ENCODE measurements at regions not wholly inside any gene's neighbourhood (a gene's known extent, or its start where the extent isn't known, plus 50 kb on each side); places are given as distances from the start of the nearest gene placed in this dataset.

GRCh38 chr4:28426251-28426650 is 1565.6 kb downstream of the STIM2 start:
- Histone ChIP-seq H3K27ac (no peak overlapping the region), H3K9me3 (no peaks in the 10 kb centered on the region), H3K4me1 (no peaks in the 10 kb centered on the region), H3K36me3 (replicated peaks in 1 of 2; ENCODE audit: insufficient read depth in 1 of 2, low read depth in 2 of 2) (no peaks in the 10 kb centered on the region), H3K27me3 (no peaks in the 10 kb centered on the region), H3K4me3 (no peak overlapping the region)
- 43 to 59% methylated on average over 1 of the region's 1 CpG for WGBS, 2 donors
- TF ChIP-seq POLR2A (IDR thresholded peaks at IDR 0.05): no peak
- TF ChIP-seq, protein P1, sequence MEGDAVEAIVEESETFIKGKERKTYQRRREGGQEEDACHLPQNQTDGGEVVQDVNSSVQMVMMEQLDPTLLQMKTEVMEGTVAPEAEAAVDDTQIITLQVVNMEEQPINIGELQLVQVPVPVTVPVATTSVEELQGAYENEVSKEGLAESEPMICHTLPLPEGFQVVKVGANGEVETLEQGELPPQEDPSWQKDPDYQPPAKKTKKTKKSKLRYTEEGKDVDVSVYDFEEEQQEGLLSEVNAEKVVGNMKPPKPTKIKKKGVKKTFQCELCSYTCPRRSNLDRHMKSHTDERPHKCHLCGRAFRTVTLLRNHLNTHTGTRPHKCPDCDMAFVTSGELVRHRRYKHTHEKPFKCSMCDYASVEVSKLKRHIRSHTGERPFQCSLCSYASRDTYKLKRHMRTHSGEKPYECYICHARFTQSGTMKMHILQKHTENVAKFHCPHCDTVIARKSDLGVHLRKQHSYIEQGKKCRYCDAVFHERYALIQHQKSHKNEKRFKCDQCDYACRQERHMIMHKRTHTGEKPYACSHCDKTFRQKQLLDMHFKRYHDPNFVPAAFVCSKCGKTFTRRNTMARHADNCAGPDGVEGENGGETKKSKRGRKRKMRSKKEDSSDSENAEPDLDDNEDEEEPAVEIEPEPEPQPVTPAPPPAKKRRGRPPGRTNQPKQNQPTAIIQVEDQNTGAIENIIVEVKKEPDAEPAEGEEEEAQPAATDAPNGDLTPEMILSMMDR (IDR thresholded peaks at IDR 0.05): no peak
- intact Hi-C loops (cut with DNase I): no loop called here
- no peak for ATAC-seq
- no peak for DNase-seq

DNA sequence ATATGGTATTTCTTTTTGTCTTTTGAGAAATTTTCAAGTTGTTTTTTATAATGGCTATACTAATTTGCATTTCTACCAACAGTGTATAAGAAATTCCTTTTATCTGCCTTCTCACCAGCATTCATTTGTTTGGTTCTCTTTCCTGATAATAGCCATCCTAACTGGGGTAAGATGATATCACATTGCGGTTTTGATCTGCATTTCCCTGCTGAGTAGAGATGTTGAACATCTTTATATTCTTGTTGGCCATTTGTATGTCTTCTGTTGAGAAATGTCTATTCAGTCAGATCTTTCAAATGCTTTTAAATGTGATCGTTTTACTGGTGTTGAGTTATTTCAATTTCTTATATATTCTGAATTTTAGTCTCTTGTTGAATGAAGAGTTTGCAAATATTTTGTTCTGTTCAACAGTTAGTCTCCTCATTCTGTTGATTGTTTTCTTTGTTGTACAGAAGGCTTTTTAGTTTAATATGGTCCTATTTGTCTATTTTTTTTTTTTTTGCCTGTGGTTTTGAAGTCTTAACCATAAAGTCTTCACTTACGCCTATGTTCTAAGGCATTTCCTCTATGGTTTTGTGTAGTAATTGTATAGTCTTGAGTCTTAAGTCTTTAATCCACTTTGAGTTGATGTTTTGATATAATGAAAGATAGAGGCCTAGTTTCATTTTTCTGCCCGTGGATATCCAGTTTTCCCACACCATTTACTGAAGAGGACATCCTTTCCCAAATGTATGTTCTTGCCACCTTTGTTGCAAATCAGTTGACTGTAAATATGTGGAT is 1566.9 kb downstream of the STIM2 start:
- H3K27ac ChIP-seq: no peak overlapping the region
- H3K27me3 ChIP-seq: no peaks in the 10 kb centered on the region
- H3K36me3 ChIP-seq (replicated peaks in 1 of 2; ENCODE audit: insufficient read depth in 1 of 2, low read depth in 2 of 2): no peaks in the 10 kb centered on the region
- ATAC-seq: no peak
- intact Hi-C loops (cut with DNase I): no loop called here
- 70 to 74% methylated on average over 4 of the region's 4 CpGs for WGBS, 2 donors
- no peak overlapping the region for H3K4me3 ChIP-seq
- no peaks in the 10 kb centered on the region for H3K4me1 ChIP-seq
- no peak for DNase-seq
- TF ChIP-seq, protein P1 (IDR thresholded peaks at IDR 0.05): no peak
- TF ChIP-seq POLR2A (IDR thresholded peaks at IDR 0.05): no peak
- H3K9me3 ChIP-seq: no peaks in the 10 kb centered on the region

DNA sequence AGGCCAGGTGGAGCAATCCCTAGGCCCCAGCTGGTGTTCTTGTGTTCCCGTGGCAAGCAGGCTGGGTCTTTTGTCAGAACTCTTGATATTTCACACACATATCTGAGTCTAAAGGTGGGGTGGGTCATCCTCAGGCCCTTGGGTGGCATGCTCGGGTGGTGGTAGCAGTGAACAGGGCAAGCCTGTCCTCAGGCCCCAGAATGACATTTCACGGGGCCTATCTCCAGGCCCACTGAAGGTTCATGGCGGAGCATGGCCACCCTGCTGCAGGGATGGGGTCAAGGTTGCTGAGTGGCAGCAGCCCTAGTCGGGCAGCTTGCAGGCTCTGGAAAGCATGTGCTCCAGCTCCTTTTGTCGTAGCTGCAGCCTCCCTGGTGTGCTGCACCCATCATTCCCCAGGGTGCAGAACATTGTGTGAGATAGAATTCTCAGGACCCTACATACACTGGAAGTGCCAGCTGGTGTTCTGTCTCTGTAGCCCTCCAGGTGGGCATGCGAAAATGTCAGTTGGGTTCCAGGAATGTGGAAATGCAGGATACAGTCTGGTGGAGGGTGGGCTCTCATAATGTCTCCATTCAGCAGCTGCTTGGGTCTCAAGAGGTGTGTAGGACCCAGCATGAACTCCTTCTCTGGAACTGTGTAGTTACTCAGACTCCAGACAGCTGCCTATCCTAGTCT is 1571.8 kb downstream of the STIM2 start:
- Histone ChIP-seq H3K27ac (no peak overlapping the region), H3K36me3 (replicated peaks in 1 of 2; ENCODE audit: insufficient read depth in 1 of 2, low read depth in 2 of 2) (no peaks in the 10 kb centered on the region), H3K4me3 (no peak overlapping the region), H3K9me3 (no peaks in the 10 kb centered on the region), H3K4me1 (no peaks in the 10 kb centered on the region), H3K27me3 (no peaks in the 10 kb centered on the region)
- DNase-seq (no peak), ATAC-seq (no peak)
- intact Hi-C loops (cut with DNase I): no loop called here
- TF ChIP-seq POLR2A (IDR thresholded peaks at IDR 0.05): no peak
- TF ChIP-seq, protein P1 (IDR thresholded peaks at IDR 0.05): no peak
- 81 to 84% methylated on average over 7 of the region's 7 CpGs for WGBS, 2 donors

DNA sequence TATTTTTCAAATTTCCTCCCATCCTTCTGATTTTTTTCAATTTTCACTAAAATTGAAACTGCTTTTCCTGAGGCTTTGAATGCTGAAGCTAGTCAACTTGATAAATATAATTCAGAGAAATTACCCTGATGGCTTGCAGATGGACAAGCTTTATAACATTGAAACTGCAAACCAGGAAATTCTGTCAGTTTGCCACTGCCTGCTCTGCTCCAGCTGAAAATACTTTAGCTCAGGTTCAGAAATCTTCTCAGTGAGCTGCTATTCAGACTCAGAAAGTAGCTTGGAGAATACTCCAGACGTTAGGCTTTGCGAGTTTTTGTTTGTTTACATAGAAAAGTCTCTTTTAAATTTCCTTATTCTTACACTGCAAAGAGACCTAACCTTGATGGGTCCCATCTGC is 1574.7 kb downstream of the STIM2 start:
- DNase-seq: no peak
- Histone ChIP-seq H3K4me1 (no peaks in the 10 kb centered on the region), H3K9me3 (no peaks in the 10 kb centered on the region), H3K4me3 (no peak overlapping the region), H3K27me3 (no peaks in the 10 kb centered on the region), H3K36me3 (replicated peaks in 1 of 2; ENCODE audit: insufficient read depth in 1 of 2, low read depth in 2 of 2) (no peaks in the 10 kb centered on the region), H3K27ac (no peak overlapping the region)
- no peak for ATAC-seq
- TF ChIP-seq, protein P1 (IDR thresholded peaks at IDR 0.05): no peak
- no peak for TF ChIP-seq POLR2A (IDR thresholded peaks at IDR 0.05)
- intact Hi-C loops (cut with DNase I): no loop called here
- WGBS, 2 donors: 12% methylated on average over 2 of the region's 2 CpGs

Measured in body of pancreas (tissue), 4 donors.